Neuron (in vitro differentiated cells): ENCODE measurements at regions not wholly inside any gene's neighbourhood (a gene's known extent, or its start where the extent isn't known, plus 50 kb on each side); places are given as distances from the start of the nearest gene placed in this dataset.

Experiments used
- H2AFZ ChIP-seq: one replicate; pipeline ENCODE4 v1.6.1; 2013; ENCODE audit warnings: low read depth, mild to moderate bottlenecking, inconsistent platforms, low read length, moderate library complexity
- H3K27me3 ChIP-seq: one replicate; pipeline ENCODE4 v1.6.1; 2013; ENCODE audit warnings: low read length; ENCODE audit not compliant: insufficient read depth
- H3K36me3 ChIP-seq: one replicate; pipeline ENCODE4 v1.6.1; 2013; ENCODE audit warnings: low read length; ENCODE audit not compliant: insufficient read depth
- H3K4me1 ChIP-seq: one replicate; pipeline ENCODE4 v1.6.1; 2013; ENCODE audit warnings: low read length; ENCODE audit not compliant: insufficient read depth
- H3K4me3 ChIP-seq: 2 replicates; pipeline ENCODE4 v1.5.1; 2013; ENCODE audit warnings: mild to moderate bottlenecking, low read length, moderate library complexity
- H3K9me3 ChIP-seq: one replicate; pipeline ENCODE4 v1.6.1; 2013; ENCODE audit warnings: low read length

DNA sequence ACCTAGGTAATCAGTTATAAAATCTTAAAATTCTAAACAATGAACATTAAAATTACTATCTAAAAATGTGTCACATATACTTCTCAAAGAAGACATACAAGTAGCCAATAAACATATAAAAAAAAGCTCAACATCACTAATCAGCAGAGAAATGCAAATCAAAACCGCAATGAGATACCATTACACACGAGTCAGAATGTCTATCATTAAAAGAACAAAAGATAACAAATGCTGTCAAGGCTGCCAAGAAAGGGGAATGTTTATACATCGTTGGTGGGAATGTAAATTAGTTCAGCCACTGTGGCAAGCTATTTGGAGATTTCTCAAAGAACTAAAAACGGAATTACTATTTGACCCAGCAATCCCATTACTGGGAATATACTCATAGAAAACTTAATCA is 310.3 kb upstream of the EDNRB start:
- no peaks in the 10 kb centered on the region for H3K4me1 ChIP-seq
- no peaks in the 10 kb centered on the region for H3K9me3 ChIP-seq
- H3K36me3 ChIP-seq: no peaks in the 10 kb centered on the region
- no peaks in the 10 kb centered on the region for H3K27me3 ChIP-seq
- H3K4me3 ChIP-seq: no peak overlapping the region
- H2AFZ ChIP-seq: no peak overlapping the region

- no peak overlapping the region for H2AFZ ChIP-seq
- H3K36me3 ChIP-seq: no peaks in the 10 kb centered on the region
- no peaks in the 10 kb centered on the region for H3K27me3 ChIP-seq
- H3K4me1 ChIP-seq: no peaks in the 10 kb centered on the region
- no peaks in the 10 kb centered on the region for H3K9me3 ChIP-seq
- H3K4me3 ChIP-seq: no peak overlapping the region
These were observed 309.6 kb upstream of the EDNRB start for GRCh38 chr13:78228211-78228610.

GRCh38 chr13:78227709-78228108 is 309.1 kb upstream of the EDNRB start:
- Histone ChIP-seq H2AFZ (no peak overlapping the region), H3K4me1 (no peaks in the 10 kb centered on the region), H3K9me3 (no peaks in the 10 kb centered on the region), H3K4me3 (no peak overlapping the region), H3K27me3 (no peaks in the 10 kb centered on the region), H3K36me3 (no peaks in the 10 kb centered on the region)

- no peak overlapping the region for H3K4me3 ChIP-seq
- H3K36me3 ChIP-seq: no peaks in the 10 kb centered on the region
- H3K27me3 ChIP-seq: no peaks in the 10 kb centered on the region
- no peaks in the 10 kb centered on the region for H3K4me1 ChIP-seq
- no peaks in the 10 kb centered on the region for H3K9me3 ChIP-seq
- no peak overlapping the region for H2AFZ ChIP-seq
These were observed 297.0 kb upstream of the EDNRB start for GRCh38 chr13:78215458-78216108.

- peak overlapping the region; percentile 4 for H2AFZ ChIP-seq
- H3K4me1 ChIP-seq: peaks cover 52% of the 10 kb centered on the region
- H3K27me3 ChIP-seq: no peaks in the 10 kb centered on the region
- no peak overlapping the region for H3K4me3 ChIP-seq
- no peaks in the 10 kb centered on the region for H3K36me3 ChIP-seq
- no peaks in the 10 kb centered on the region for H3K9me3 ChIP-seq
These were observed 282.8 kb upstream of the EDNRB start for GRCh38 chr13:78201411-78201810.

- Histone ChIP-seq H3K4me1 (peaks cover 52% of the 10 kb centered on the region), H3K36me3 (no peaks in the 10 kb centered on the region), H2AFZ (no peak overlapping the region), H3K27me3 (no peaks in the 10 kb centered on the region), H3K4me3 (no peak overlapping the region), H3K9me3 (no peaks in the 10 kb centered on the region)
These were observed 280.2 kb upstream of the EDNRB start for GRCh38 chr13:78198821-78199220.

GRCh38 chr13:78198419-78198818 is 279.8 kb upstream of the EDNRB start:
- Histone ChIP-seq H3K27me3 (no peaks in the 10 kb centered on the region), H3K36me3 (no peaks in the 10 kb centered on the region), H2AFZ (peak overlapping the region; percentile 35), H3K4me1 (peaks cover 52% of the 10 kb centered on the region), H3K4me3 (no peak overlapping the region), H3K9me3 (no peaks in the 10 kb centered on the region)

- Histone ChIP-seq H2AFZ (no peak overlapping the region), H3K4me3 (no peak overlapping the region)
These were observed 278.6 kb upstream of the EDNRB start for GRCh38 chr13:78197231-78197630.

GRCh38 chr13:78194904-78195639 is 276.4 kb upstream of the EDNRB start:
- H3K4me3 ChIP-seq: no peak overlapping the region
- no peak overlapping the region for H2AFZ ChIP-seq
- peaks cover 39% of the 10 kb centered on the region for H3K4me1 ChIP-seq
- no peaks in the 10 kb centered on the region for H3K27me3 ChIP-seq
- H3K9me3 ChIP-seq: no peaks in the 10 kb centered on the region
- no peaks in the 10 kb centered on the region for H3K36me3 ChIP-seq

More at GRCh38 chr13:78197231-78197630, 278.6 kb upstream of the EDNRB start:
- Histone ChIP-seq H3K9me3 (no peaks in the 10 kb centered on the region), H3K36me3 (no peaks in the 10 kb centered on the region), H3K27me3 (no peaks in the 10 kb centered on the region), H3K4me1 (peaks cover 50% of the 10 kb centered on the region)

- no peaks in the 10 kb centered on the region for H3K9me3 ChIP-seq
- H3K27me3 ChIP-seq: no peaks in the 10 kb centered on the region
- H3K4me1 ChIP-seq: peaks cover 27% of the 10 kb centered on the region
- no peaks in the 10 kb centered on the region for H3K36me3 ChIP-seq
- no peak overlapping the region for H2AFZ ChIP-seq
- no peak overlapping the region for H3K4me3 ChIP-seq
These were observed 275.2 kb upstream of the EDNRB start for GRCh38 chr13:78193846-78194245.

DNA sequence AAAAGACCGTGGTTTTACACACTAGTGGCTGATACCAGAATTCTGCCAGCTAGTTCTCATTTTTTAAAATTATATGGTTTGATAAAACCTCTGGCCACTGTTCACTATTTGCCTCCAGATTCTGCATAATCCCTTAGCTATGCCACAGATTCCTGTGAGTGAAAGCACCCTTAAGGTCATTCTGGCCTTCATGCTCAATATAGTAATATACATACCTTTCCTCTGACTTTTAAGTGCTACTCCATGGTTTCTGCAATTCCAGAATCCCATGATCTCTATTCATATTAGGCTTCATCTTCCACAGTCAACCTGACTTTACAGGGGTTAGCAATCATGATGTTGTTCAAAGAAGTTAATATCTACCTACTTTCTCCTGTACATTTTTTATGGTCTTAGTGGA is 274.1 kb upstream of the EDNRB start:
- Histone ChIP-seq H3K36me3 (no peaks in the 10 kb centered on the region), H3K27me3 (no peaks in the 10 kb centered on the region), H3K4me1 (peaks cover 19% of the 10 kb centered on the region), H2AFZ (no peak overlapping the region), H3K4me3 (no peak overlapping the region), H3K9me3 (no peaks in the 10 kb centered on the region)

- no peaks in the 10 kb centered on the region for H3K27me3 ChIP-seq
- H3K36me3 ChIP-seq: no peaks in the 10 kb centered on the region
These were observed 271.7 kb upstream of the EDNRB start for GRCh38 chr13:78190296-78190695.

GRCh38 chr13:78187781-78188180 is 269.1 kb upstream of the EDNRB start:
- H3K9me3 ChIP-seq: peaks cover 2% of the 10 kb centered on the region
- H3K27me3 ChIP-seq: no peaks in the 10 kb centered on the region
- H2AFZ ChIP-seq: no peak overlapping the region
- no peaks in the 10 kb centered on the region for H3K36me3 ChIP-seq
- no peak overlapping the region for H3K4me3 ChIP-seq
- H3K4me1 ChIP-seq: peaks cover 10% of the 10 kb centered on the region

More at GRCh38 chr13:78190296-78190695, 271.7 kb upstream of the EDNRB start:
- no peaks in the 10 kb centered on the region for H3K9me3 ChIP-seq
- peaks cover 10% of the 10 kb centered on the region for H3K4me1 ChIP-seq
- H3K4me3 ChIP-seq: no peak overlapping the region
- H2AFZ ChIP-seq: no peak overlapping the region
